Adipocyte (in vitro differentiated cells): ENCODE measurements at regions not wholly inside any gene's neighbourhood (a gene's known extent, or its start where the extent isn't known, plus 50 kb on each side); places are given as distances from the start of the nearest gene placed in this dataset.

Experiments
- DNase-seq: peaks from one replicate; pipeline ENCODE4 v3.0.0-alpha.2; 2015; ENCODE audit warnings: low read depth
- H3K27me3 ChIP-seq: replicated peaks from 2 replicates; pipeline ENCODE4 v1.7.0; 2013; ENCODE audit warnings: mild to moderate bottlenecking, low read length, moderate library complexity; ENCODE audit not compliant: control insufficient read depth, insufficient read depth
- H3K36me3 ChIP-seq: 2 replicates; pipeline ENCODE4 v1.7.0; 2013; ENCODE audit warnings: low read length, mild to moderate bottlenecking, moderate library complexity; ENCODE audit not compliant: control insufficient read depth, insufficient read depth, severe bottlenecking
- H3K4me1 ChIP-seq: 2 replicates; pipeline ENCODE4 v1.7.0; 2013; ENCODE audit warnings: mild to moderate bottlenecking, low read length, moderate library complexity; ENCODE audit not compliant: control insufficient read depth, insufficient read depth
- H3K4me3 ChIP-seq: 2 replicates; pipeline ENCODE4 v1.7.0; 2013; ENCODE audit warnings: mild to moderate bottlenecking, low read length, moderate library complexity
- H3K9ac ChIP-seq: 2 replicates; pipeline ENCODE4 v1.7.0; 2013; ENCODE audit warnings: mild to moderate bottlenecking, low read length, moderate library complexity
- H3K9me3 ChIP-seq: 2 replicates; pipeline ENCODE4 v1.7.0; 2013; ENCODE audit warnings: mild to moderate bottlenecking, low read length, moderate library complexity; ENCODE audit not compliant: control insufficient read depth

DNA sequence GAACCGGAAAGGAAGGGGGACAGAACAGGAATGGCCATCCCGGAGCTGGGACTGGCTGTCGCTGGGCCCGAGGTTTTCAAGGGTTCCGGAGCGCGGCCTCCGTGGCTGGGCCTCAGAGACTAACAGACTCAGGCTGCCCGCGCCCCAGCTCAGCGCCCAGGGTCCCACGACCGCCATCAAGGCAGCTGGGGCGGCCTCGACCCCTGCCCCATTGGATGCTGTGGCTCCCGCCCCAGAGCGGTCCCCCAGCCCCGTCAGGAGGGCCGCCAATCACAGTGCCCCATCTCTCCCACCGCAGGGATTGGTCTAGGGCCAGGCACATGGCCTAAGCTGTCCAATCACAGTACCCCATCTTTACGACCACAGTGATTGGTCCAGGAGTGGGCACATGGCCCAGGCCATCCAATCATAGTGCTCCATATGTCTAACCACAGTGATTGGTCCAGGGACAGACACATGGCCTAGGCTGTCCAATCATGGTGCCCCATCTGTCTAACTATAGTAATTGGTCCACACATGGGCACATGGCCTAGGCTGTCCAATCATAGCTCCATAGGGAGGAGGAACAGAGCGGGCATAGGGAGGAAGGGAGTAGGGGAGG is 105.3 kb upstream of the NKX1-1 start:
- H3K36me3 ChIP-seq, result no peaks in the 10 kb centered on the region
- no peak overlapping the region for H3K4me3 ChIP-seq
- H3K9me3 ChIP-seq, result peaks cover 5% of the 10 kb centered on the region
- no peaks in the 10 kb centered on the region for H3K4me1 ChIP-seq
- peaks cover 63% of the 10 kb centered on the region for H3K27me3 ChIP-seq
- H3K9ac ChIP-seq, result no peak overlapping the region
- no peak for DNase-seq

- peaks cover 60% of the 10 kb centered on the region for H3K27me3 ChIP-seq
- no peaks in the 10 kb centered on the region for H3K36me3 ChIP-seq
- no peaks in the 10 kb centered on the region for H3K4me1 ChIP-seq
- no peak overlapping the region for H3K9ac ChIP-seq
- DNase-seq, result no peak
- H3K9me3 ChIP-seq, result peaks cover 5% of the 10 kb centered on the region
- H3K4me3 ChIP-seq, result no peak overlapping the region
Observed at GRCh38 chr4:1510931-1511330, 104.7 kb upstream of the NKX1-1 start.

DNA sequence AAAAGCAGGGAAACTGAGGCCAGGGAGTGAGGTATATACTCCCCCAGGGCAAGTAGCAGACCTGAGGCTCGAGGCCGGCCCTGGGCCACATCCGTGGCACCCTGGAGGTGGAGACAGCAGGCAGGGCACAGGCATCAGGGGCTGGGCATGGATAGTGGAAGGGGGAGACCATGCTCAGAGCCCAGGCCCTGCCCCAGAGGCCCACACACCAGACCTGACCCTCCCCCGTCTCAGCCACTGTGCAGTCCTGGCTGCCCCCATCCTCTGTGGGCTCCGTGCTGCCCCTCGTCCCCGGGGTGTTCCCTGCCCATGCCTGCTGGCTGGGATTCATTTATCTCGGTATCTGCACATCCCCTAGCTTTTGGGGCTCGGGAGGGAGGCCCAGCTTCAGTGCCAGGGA is 103.1 kb upstream of the NKX1-1 start:
- H3K4me1 ChIP-seq, result no peaks in the 10 kb centered on the region
- no peak overlapping the region for H3K4me3 ChIP-seq
- H3K9ac ChIP-seq, result no peak overlapping the region
- peaks cover 60% of the 10 kb centered on the region for H3K27me3 ChIP-seq
- H3K36me3 ChIP-seq, result no peaks in the 10 kb centered on the region
- peaks cover 5% of the 10 kb centered on the region for H3K9me3 ChIP-seq
- no peak for DNase-seq

GRCh38 chr4:1508161-1509160 is 102.2 kb upstream of the NKX1-1 start:
- Histone ChIP-seq H3K9me3 (peaks cover 5% of the 10 kb centered on the region), H3K4me1 (no peaks in the 10 kb centered on the region), H3K36me3 (no peaks in the 10 kb centered on the region), H3K27me3 (peaks cover 52% of the 10 kb centered on the region), H3K4me3 (no peak overlapping the region), H3K9ac (no peak overlapping the region)
- no peak for DNase-seq

DNA sequence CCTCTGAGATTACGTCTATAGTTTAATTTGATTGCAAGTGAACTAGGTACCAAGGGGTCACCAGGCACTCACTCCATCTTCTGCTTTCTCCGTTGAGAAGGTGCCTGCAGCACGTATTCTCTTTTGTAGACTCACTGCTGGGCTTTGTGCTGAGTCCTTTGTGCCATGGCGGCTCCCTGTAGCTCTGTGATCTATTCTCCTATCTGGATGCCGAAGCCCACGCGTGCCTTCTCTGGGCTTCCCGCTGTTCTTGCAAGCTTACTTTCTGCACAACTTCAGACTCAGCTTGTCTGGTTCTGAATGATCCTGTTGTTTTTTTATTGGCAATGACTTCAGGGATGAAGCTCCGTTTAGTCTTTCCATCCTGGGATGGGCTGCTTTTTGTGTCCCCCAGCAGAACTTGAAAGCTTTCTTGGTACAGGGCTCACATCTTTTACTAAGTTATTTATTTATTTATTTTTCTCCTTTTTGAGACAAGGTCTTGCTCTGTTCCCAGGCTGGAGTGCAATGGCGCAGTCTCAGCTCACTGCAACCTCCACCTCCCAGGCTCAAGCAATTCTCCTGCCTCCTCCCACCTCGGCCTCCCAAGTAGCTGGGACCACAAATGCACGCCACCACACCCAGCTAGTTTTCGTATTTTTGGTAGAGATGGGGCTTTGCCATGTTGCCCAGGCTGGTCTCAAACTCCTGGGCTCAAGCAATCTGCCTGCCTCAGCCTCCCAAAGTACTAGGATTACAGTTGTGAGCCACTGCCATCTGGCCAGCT is 100.9 kb upstream of the NKX1-1 start:
- no peak for DNase-seq
- no peaks in the 10 kb centered on the region for H3K4me1 ChIP-seq
- no peak overlapping the region for H3K4me3 ChIP-seq
- no peak overlapping the region for H3K9ac ChIP-seq
- H3K36me3 ChIP-seq, result no peaks in the 10 kb centered on the region
- peaks cover 5% of the 10 kb centered on the region for H3K9me3 ChIP-seq
- H3K27me3 ChIP-seq, result peaks cover 46% of the 10 kb centered on the region

GRCh38 chr4:1505511-1506460 is 99.5 kb upstream of the NKX1-1 start:
- Histone ChIP-seq H3K36me3 (no peaks in the 10 kb centered on the region), H3K9me3 (peaks cover 5% of the 10 kb centered on the region), H3K9ac (no peak overlapping the region), H3K4me3 (no peak overlapping the region), H3K27me3 (peaks cover 52% of the 10 kb centered on the region), H3K4me1 (no peaks in the 10 kb centered on the region)
- no peak for DNase-seq

- no peak for DNase-seq
- H3K9me3 ChIP-seq, result peaks cover 5% of the 10 kb centered on the region
- no peak overlapping the region for H3K9ac ChIP-seq
Observed at GRCh38 chr4:1504595-1505500, 98.6 kb upstream of the NKX1-1 start.

DNA sequence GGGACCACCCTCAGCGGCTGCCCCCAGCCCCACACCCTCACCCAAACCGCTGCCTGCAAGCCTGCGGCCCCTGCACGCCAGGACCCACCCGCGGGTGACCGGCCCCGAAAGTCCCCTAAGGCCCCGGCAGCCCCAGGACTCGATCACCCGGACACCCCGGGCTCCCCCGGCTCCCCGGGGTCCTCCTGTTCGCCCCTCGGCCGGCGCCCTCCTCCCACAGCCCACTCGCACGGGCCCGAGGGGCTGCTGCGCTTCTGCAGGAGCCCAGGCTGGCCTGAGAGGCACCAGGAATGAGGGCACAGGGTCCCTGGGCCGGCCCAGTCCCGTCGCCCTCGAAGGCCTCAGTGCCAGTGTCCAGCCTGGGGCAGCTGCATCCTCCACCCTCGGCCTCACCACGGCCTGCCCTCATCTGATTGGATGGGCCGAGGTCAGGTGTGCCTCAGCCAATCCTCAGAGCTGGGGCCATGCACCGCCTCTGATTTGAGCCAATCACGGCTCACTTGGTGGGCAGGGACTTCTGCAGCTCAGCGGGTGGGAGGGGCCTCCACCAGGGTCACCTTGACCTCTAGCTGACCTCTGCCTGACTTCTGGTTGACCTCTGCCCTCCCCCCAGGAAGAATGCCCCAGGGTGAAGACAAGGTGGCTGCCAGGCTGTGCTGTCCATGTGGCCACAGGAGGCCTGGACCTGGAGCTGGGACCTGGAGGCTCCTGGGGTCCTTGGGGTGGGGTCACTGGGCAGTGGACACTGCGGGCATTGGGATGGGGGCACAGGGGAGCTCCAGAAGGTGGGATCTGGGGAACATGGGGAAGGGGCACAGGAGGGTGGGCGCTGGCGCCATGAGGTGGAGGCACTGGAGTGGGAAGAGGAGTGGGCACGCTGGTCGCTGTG is 97.6 kb upstream of the NKX1-1 start:
- Histone ChIP-seq H3K36me3 (no peaks in the 10 kb centered on the region), H3K9ac (no peak overlapping the region), H3K9me3 (peaks cover 5% of the 10 kb centered on the region), H3K4me1 (no peaks in the 10 kb centered on the region), H3K27me3 (peaks cover 46% of the 10 kb centered on the region), H3K4me3 (no peak overlapping the region)
- DNase-seq, result no peak

More at GRCh38 chr4:1504595-1505500, 98.6 kb upstream of the NKX1-1 start:
- Histone ChIP-seq H3K36me3 (no peaks in the 10 kb centered on the region), H3K4me3 (no peak overlapping the region), H3K27me3 (peaks cover 52% of the 10 kb centered on the region), H3K4me1 (no peaks in the 10 kb centered on the region)

- H3K27me3 ChIP-seq, result peaks cover 38% of the 10 kb centered on the region
- DNase-seq, result no peak
- no peaks in the 10 kb centered on the region for H3K36me3 ChIP-seq
- H3K4me1 ChIP-seq, result no peaks in the 10 kb centered on the region
- H3K4me3 ChIP-seq, result no peak overlapping the region
- H3K9me3 ChIP-seq, result peaks cover 3% of the 10 kb centered on the region
- H3K9ac ChIP-seq, result no peak overlapping the region
Observed at GRCh38 chr4:1502976-1503375, 96.7 kb upstream of the NKX1-1 start.
